GM21723 (cell line): ENCODE measurements at regions not wholly inside any gene's neighbourhood (a gene's known extent, or its start where the extent isn't known, plus 50 kb on each side); places are given as distances from the start of the nearest gene placed in this dataset.

Experiments used
- ATAC-seq: cut with Tn5 transposase; IDR thresholded peaks from one replicate; pipeline ENCODE4 v1.9.1; 2021; ENCODE audit warnings: mild to moderate bottlenecking, moderate library complexity; ENCODE audit not compliant: unreplicated experiment

DNA sequence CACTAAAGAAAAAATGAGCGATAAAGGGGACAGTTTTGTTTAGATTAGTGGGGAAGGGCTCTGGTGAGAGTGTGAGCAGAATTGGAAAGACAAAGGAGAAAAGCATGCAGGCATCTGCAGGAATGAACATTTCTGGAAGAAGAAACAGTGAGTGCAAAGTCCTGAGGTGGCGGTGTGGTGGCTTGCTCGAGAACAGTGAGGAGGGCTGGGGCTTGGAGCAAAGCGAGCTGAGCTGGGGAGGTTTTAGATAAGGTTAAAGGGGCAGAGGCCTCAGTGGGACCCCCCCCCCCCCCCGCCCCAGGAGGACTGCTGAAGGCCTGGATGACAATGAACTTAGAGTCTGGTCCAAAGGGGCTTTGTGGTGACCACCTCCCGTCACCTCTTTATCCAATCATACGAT, 202.7 kb upstream of the MVB12B start:
- ATAC-seq: no peak

DNA sequence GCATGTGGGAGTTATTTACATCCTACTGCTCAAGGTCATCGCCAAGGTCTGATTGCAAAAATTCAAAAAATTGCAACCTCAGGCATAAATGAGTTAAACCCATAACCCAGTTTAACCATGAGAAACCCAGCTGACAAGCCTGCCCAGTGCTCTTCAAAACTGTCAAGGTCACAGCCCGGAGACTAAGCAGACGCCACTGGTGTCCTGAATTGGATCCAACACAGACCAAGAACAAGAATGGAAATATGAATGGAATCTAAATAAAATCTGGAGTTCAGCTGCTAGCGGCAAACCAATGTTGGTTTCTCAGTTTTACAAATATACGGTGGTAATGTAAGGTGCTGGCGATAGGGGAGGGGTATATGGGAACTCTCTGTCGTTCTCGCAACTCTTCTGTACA, 201.5 kb upstream of the MVB12B start:
- no peak for ATAC-seq

DNA sequence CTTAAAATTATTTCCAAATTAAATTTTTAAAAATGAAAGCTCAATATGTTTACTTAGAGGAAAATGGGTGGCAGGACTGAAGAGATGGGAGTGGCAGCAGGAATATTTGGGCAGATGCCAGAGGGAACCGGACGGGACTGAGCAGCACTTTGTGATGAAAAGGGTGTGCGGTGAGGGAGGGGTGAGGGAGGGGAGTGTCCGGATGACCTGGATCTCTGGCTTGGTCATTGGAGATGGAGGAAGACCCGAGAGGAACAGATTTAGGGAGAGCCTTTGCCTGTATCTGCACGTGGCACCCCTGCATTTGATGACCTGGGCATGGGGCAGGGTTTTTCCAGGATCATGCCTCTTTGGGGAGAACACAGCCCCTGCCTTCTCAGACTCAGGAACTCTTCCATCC, 201.1 kb upstream of the MVB12B start:
- no peak for ATAC-seq

DNA sequence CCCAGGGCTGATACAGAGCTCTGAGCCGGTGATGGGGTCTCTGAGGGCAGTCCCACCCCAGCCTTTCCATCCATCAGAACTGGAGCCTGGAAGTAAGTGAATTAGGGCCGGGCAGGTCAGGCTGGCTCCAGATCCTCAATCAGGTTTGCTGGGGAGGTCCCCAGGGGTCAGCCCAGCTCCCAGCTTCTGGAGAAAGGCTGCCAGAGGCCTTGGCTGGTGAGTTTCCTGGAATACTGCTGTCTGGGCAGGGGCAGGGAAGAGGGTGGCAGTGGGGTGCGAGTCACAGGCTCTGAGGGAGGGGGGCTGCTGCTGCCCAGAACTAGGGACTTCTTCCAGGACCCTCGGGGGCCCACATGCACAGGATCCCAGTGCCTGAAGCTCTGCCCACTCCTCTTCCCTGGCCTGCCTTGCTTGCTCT, 200.6 kb upstream of the MVB12B start:
- no peak for ATAC-seq

DNA sequence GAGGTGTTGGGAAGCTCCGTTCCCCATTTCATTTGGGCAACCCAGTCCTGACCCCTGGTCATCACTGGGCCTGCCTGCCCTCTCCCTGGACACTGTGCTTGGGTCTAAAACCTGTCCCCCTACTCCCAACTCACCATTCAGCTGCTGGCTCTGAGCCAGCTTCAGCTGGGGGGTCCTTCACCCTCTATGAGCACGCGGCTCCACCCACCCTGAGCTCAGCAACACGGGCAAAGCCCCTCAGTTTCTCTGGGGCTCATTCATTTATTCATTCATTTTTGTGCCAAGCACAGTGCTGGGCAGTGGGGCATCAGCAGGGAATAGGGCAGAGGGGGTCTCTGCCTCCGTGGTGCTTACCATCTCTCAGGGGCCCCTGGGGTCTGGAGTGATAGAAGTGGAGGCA, 199.8 kb upstream of the MVB12B start:
- no peak for ATAC-seq

DNA sequence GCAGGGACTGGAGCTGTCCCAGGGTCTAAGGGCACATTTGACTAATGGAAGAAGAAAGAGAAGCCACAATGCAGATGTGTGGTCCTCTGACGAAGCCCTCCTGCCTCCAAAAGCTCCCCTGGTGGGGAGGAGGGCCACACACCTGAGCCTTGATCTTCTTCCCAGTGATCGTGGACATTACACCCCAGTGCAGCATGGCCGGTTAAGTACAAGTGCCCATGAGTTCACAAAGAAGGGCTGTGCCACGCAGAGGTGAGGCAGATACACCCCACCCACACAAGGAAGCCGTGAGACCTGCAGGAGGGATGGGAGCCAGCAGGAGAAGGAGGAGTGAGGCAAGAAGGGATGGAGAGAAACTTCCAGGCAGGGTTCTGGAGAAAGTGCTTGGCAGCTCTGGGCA, 199.0 kb upstream of the MVB12B start:
- no peak for ATAC-seq

DNA sequence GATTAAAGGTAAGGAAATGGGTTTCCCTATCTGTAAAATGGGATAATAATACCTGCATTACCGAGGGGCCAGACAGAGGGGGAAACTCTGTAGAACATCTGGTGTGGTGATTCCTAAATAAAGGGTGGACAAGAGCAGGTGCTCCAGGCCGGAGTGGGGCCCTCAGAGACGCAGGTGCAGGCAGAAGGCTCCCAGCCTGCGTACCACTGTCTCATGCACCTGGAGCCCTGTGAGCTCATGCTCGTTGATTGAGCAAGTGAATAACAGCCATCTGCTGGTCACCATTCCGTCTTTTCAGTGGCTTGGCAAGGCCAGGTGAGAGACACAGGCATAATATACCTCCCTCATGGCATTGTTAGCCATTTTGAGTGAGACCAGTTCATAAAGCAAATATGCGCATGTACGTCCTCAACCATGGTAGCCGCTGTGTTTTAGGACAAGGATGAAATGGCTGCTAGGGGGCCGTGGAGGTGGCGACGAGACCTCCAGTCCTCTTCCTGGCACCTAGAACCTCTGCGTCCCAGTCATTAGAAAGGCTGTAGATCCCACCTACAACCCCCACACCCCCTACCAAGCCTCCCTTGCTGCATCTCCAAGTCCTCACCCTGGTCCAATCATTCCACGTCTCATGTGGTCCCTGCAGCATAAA, 198.0 kb upstream of the MVB12B start:
- ATAC-seq: no peak

DNA sequence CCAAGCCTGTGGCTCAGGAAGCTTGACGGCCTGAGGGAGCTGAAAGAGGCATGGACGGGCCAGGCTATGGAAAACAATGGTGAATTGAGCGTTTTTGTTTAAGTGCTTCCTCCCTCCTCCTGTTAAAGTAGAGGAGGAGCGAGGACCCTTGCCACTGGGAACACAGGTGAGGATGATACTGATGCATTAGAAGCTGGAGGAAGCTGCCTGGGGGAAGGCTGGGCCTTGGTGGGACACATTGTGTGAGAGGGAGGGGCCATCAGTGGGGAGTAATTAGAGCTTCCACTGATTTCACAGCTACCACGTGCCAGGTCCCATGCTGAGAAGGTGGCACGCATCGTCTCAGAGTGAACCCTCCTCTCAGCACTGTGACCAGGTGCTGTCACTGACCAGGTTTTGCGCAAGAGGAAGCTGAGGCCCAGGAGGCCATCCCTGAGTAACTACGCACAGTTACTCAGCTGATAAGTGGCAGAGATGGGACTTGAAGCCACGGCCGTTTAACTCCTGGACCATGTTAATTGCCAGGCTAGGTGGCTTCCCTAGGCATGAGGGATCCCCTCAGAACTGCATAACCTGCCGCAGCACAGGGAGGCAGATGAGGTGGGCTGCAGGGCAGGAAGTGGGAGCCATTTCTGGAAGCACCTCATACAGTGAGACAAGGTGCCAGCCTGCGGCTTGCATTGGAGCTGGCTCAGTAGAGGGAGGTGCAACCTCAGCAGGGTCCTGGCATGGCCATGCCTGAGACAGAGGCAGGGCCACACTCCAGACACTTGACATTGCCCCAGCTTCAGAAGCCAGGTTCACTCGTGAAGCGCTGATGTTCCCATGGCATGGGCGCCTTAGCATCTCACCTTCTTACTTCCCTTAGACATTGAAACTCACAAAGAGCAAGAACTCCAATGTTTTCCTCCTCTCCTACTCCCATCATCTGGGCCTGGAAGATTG, 195.3 kb upstream of the MVB12B start:
- no peak for ATAC-seq

DNA sequence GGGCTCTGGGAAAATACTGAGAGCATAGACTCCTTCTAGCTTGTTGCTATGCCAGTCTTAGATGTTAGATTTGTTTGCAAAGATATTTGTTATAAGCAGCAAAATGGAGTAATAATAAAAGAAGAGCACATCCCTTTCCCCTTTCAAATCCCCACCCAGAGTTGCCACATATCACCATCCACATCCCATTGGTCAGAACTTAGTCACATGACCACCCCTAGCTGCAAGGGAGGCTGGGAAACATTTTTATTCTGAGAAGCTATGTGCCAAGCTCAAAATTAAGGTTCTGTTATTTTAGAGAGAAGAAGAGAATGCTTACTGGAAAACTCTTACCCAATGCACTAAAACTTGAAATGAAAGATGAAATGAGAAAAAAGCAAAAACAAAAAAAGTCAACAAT, 193.9 kb upstream of the MVB12B start:
- ATAC-seq: no peak

DNA sequence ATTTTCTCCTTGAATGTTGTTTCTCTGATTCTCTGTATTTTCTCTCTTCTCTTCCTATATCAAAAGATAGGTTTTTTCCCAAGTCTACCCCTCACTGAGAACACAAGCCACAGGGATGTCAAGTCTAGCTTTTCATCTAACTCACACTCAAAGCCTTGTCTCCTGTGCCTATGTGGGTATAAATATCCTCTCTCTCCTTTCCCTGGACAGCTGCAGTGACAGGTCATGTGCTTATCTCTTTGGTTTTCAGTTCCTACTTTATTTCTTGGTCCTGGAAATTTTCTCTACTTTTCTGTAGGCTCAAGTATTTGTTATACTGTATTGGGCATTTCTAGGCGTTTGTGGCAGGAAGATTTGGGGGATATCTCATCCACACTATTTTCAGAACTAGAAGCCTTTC, 182.4 kb upstream of the MVB12B start:
- ATAC-seq: no peak

DNA sequence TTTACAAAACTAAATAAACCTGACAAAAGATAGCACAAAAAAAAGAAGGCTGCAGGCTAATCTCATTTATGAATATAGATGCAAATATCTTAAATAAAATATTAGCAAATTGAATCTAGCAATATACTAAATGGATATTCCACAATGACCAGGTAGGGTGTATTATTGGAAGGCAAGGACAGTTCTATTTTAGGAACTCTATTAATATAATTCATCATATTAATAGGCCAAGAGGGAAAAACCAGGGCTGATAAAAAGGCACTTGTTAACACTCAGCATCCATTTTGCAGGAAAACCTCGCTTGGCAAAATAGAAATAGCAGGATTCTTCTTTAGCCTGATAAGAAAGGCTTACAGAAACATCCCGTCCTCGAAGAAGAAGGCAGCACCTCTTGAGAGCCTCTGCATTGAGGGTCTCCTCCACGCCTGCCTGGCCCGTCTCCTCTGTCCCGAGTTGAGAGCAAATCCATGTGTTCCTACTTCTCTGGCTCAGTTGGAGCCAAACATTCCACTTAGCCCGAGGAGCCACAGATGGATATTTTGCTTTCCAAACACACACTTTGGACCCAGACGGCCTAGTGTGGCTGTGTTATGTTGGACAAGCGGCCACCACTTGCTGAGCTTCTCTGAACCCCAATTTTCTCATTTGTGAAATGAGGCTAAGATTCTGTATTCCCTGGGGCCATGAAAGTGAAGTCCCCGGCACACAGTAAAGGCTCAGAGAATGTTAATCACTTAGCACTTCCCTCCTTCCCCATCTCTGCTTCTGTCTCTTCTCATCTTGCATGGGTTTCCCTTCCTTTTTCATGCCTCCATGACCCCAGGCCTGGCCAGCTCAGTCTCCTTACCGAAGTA, 181.8 kb upstream of the MVB12B start:
- no peak for ATAC-seq

DNA sequence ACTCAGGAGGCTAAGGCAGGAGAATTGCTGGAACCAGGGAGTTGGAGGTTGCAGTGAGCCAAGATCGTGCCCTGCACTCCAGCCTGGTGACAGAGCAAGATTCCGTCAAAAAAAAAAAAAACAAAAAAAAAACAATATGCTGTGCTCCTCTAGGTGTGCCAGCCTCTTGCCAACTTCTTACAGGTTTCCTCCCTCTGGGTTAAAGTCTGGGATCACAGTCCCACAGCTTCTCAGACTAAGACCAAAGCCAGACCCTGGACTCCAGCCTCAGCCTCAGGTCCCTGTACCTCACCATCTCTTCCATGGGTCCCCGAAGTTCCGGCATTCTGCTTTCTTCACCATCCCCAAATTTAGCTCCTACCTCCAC, 180.8 kb upstream of the MVB12B start:
- no peak for ATAC-seq

DNA sequence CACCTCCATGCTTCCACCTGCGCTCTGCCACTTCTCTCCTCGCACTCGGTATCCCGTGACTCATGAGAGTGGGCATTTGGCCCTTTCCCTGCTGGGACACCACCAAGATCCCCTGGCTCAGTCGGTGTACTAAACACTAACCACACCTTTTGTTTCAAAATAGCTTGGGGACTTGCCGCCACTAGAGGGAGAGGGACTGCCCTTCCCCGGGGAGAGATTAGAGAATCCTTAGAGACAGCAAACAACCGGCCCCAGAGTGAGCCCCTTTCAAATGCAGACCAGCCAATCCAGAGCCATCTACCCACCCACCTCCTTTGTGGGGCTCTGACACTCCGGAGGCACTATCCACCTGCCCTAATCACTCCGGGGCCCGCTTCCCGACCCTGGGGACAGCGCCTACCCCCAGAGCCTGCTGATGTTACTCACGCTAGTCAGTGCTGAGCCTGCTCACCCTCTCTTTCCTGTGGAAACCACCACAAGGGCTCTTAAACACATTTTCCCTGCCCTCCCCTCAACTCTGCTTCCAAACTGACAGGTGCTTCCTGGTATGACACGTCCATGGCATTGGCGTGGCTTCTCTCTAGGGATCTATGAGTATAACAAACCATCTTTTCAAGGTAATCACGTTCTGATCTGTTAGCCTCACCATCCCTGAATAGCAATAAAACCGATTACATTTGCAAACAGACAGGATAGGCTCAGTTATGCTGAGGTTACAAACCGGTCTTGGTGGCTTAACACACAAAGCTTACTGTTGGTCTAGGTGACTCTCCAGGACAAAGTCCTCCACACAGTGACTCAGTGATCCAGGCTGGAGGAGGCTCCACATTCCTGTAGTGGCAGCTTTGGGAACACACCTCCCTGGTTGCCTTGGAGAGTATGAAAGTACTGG, 180.1 kb upstream of the MVB12B start:
- ATAC-seq: no peak

DNA sequence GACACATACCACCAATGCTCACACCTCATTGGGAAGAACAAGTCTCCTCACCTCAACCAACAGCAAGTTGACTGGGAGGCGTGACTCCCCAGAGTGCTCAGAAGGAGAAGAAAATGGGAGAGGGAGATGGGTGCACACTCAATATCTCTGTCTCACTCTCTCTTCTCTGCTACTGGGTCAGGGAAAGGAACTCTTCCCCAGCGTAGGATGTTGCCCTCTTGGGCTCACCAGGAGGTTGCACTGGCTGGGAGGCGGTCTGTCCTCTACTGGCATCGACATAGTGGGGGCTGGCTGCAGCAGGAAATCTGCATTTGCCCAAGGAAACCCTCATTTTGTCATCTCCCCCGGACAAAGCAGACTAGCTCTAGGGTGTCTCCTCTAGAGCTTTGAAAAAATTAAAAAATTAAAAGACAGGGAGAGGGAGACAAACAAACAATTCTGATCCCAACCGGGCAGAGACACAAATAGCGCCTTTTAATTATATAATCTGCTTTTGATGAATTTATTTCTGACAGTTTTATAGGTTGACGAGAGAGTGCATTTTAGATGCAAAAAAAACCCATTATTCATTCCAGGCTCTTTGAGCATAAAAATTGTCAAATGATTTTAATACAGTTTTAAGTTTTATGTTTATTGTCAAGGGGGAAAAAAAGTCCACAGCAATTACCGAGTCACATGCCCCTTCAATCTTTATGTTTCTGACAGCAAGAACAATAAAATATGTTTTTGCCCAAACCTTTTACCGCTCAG, 179.3 kb upstream of the MVB12B start:
- ATAC-seq: no peak

DNA sequence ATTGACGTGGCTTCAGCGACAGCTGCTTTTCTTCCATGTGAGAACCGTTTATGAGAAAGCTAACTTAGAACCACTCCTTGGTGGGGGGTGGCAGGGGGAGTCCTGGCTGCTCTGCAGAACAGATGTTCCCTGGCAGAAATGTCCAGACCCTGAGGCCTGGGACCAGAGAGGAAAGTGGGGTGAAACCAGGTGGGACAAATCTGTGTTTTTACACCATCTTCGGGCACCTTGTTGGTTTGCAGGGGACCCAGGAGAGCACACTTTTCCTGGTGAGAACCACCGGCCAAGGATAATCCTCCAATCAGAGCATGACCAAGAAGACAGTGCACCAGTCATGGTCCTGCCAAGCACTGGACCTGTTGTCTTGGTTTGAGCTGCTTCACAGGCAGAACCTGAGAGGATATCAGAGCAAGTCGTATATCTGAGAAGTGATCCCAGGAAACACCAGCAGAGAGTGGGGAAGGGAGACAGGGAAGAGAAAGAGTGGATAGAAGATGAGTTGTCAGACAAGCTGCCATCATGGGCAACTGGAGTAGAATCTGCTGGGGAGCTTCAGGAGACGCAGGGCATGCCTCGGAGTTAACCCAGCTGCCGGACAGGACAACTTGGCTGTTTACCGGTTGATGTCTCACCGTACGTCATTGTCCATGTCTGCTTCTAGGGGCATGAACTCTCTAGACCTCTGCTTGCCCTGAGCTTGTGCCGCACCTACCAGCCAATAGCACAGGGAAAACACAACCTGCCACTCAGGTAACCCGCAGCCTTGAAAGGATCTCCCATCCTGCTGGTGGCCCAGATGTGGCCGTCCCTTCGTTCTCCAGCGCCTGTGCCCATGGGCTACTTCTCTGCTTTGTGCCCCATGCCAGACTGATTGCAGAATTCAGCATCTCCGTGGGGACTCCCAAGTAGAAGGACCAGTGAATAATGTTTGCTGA, 178.4 kb upstream of the MVB12B start:
- no peak for ATAC-seq

DNA sequence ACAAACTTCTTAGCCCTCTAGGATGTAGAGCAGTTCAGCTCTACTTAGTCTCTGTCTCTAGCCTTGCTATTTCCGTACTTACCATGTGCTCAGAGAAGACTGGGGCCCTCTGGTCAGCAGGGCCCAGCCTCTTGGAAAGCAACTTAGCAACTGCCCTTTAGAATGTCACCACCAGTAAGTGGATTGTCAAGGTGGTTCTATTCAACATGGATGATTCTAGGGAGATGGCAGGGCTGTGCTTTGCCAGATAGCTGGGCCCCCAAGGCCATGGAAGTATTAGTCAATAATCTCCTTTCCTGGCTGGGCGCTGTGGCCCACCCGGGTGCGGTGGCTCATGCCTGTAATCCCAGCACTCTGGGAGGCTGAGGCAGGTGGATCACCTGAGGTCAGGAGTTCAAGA, 177.6 kb upstream of the MVB12B start:
- no peak for ATAC-seq

DNA sequence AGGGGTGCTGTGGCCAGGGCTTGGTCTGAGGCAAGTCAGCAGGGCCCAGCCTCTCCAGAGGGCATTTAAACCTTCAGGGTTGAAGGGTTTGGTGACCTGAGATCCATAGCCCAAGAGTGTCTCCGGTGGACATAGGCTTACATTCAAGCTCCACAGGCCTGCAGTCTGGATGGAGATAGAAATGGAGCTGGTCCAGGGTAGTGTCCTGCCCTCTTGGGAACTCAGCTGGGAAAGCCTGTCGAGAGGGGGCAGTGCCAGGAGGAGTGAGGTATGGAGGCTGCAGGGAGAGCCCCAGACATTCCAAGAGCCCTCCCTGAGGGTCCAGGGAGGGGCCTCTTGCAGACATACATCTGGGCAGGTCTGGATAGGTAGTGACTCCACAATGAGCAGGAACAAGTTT, 177.0 kb upstream of the MVB12B start:
- no peak for ATAC-seq

DNA sequence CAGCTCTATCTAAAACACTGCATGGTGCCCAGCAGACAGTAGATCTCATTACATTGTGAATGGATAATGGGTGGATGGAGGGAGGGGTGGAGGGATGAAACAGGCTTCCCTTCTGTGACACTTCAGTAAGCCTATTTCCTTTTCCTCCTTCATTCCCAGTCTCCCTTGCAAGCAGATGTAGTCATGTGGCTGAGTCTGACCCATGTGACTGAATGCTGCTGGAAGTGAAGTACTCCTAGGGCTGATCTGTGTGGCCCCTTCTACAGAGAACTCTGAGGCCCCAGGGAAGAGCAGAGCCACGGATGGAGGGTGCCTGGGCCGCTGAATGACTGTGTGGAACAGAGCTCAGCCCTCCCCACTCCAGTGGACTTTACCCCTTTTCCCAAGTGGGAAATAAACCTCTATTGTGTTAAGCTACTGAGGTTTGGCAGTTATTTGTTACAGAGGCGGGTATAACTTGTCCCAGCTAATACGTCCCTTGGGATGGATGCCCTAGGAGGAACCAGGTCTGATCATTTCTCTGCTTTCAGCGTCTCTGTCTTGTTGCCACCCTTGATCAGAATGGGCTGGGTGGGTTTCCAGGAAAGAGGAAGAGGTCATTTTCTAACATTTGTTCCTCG, 176.1 kb upstream of the MVB12B start:
- no peak for ATAC-seq
